22Rv1 (cell line): ENCODE measurements at regions not wholly inside any gene's neighbourhood (a gene's known extent, or its start where the extent isn't known, plus 50 kb on each side); places are given as distances from the start of the nearest gene placed in this dataset.

Experiments
- H3K27ac ChIP-seq: fragments of 450-650 bp; 2 replicates; pipeline ENCODE4 v1.5.1; 2017
- ZFX ChIP-seq: fragments of 450-650 bp; IDR thresholded peaks from 2 replicates; pipeline ENCODE4 v1.6.1; 2017; ENCODE audit warnings: antibody characterized with exemption, borderline replicate concordance
- TF ChIP-seq, protein P1 (sequence below): fragments of 450-650 bp; IDR thresholded peaks from 2 replicates; pipeline ENCODE4 v1.5.1; 2017; ENCODE audit warnings: mild to moderate bottlenecking

DNA sequence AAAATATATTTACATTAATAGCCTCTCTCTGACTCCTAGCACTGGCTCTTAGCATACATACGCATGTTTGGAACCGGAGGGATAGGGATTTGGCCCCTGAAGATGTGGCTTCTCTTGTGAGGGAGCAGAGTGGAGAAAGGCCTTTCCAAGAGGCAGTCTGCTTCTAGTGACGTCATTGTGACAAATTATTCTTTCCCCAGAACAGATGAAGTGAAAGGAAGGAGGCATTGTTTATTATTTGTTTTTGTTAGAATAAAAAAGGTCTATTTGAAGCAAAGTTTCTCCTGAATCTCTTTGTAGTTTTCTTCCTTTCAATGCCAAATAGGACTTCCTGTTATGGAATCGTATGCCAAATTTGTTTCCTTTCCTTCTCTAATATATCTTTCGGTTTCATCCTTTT lies 361.6 kb downstream of the ICE1 start:
- TF ChIP-seq, protein P1, sequence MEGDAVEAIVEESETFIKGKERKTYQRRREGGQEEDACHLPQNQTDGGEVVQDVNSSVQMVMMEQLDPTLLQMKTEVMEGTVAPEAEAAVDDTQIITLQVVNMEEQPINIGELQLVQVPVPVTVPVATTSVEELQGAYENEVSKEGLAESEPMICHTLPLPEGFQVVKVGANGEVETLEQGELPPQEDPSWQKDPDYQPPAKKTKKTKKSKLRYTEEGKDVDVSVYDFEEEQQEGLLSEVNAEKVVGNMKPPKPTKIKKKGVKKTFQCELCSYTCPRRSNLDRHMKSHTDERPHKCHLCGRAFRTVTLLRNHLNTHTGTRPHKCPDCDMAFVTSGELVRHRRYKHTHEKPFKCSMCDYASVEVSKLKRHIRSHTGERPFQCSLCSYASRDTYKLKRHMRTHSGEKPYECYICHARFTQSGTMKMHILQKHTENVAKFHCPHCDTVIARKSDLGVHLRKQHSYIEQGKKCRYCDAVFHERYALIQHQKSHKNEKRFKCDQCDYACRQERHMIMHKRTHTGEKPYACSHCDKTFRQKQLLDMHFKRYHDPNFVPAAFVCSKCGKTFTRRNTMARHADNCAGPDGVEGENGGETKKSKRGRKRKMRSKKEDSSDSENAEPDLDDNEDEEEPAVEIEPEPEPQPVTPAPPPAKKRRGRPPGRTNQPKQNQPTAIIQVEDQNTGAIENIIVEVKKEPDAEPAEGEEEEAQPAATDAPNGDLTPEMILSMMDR: no peak
- TF ChIP-seq ZFX: no peak
- H3K27ac ChIP-seq: no peak overlapping the region

DNA sequence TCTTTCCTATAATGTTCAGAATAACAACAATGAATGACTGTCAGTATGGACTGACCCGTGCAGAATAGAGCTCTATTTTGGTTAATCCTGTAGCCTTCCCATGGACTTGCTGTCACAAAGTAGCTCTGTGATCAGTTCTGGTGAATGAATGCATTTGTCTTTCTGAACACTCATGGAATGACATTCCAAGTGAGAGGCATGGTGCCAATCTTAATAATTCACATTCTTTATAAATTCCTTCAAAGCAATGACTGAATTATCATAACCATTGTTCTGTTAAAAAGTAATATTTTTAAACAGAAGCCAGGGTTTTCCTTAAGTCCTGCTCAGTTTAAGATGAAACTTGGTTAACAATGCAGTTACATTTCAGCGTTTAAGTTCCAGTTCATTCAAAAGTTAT lies 360.5 kb downstream of the ICE1 start:
- no peak overlapping the region for H3K27ac ChIP-seq
- TF ChIP-seq ZFX: no peak
- TF ChIP-seq, protein P1: no peak

DNA sequence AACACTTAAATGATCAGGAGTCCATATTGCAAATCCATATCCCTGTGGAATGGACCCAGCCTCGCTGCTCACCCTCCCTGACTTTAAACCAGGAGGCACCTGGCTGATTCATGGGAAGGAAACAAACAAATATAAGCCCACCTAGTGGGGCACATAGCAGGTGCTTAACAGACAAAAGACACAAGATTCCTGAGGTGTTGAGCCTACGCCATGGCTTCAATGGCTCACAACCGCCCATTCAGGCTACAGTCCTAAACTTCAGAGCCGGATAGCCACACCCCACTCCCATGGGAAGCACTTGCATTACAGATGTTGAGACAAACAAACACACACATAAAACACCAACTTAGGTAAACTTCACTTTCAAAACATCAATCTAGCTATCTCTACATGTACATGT lies 359.9 kb downstream of the ICE1 start:
- TF ChIP-seq, protein P1: no peak
- TF ChIP-seq ZFX: no peak
- H3K27ac ChIP-seq: no peak overlapping the region

DNA sequence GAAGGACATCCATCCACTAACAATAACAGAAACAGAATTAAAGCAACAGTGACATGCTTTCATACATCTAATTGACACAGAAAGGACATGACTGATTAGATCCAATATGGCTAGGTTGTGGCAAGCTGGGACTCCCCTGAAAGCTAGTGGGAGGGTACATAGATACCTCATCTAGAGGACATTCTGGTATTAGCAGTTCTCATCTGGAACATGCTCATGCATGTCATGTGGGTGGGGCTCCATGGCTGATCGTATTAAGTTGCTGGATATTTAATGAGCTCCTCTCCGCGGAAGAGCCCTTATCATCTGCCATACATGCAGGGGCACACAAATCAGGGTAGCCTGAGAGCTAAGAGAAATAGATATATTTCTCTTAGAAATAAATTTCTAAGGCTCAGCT lies 358.9 kb downstream of the ICE1 start:
- H3K27ac ChIP-seq: no peak overlapping the region
- no peak for TF ChIP-seq ZFX

DNA sequence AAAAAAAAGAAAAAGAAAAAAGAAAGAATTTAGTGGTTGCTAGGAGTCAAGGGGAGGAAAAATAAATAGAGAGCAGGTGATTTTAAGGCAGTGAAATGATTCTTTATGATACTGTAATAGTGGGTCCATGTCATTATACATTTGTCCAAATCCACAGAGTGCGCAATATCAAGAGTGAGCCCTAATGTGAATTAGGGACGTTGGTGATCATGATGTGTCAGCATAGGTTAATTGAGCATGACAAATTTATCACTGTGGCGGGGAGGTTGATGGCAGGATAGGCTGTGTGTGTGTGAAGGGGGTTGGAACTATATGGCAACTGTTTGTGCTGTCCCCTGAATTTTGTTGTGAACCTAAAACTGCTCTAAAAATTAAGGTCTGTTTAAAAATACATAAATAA lies 357.8 kb downstream of the ICE1 start:
- no peak overlapping the region for H3K27ac ChIP-seq
- TF ChIP-seq, protein P1: no peak
- no peak for TF ChIP-seq ZFX

DNA sequence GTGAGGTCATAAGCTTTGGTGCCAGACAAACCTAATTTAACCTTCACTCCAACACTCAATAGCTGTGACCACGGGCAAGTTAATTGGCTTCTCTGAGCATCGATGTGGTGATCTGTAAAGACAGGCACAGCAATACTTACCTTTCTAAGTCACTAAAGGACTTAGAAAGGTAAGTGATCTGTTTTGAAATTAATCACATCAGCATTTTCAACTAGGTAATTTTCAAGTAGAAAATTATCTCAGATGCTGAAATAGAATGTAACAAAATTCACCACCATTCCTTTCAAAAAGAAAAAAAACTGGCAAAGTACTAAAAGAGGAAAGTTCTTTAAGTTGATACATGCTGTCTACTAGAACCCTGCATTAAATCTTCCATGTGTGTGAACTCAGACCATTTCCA lies 354.5 kb downstream of the ICE1 start:
- no peak overlapping the region for H3K27ac ChIP-seq
- TF ChIP-seq, protein P1: no peak
- no peak for TF ChIP-seq ZFX

DNA sequence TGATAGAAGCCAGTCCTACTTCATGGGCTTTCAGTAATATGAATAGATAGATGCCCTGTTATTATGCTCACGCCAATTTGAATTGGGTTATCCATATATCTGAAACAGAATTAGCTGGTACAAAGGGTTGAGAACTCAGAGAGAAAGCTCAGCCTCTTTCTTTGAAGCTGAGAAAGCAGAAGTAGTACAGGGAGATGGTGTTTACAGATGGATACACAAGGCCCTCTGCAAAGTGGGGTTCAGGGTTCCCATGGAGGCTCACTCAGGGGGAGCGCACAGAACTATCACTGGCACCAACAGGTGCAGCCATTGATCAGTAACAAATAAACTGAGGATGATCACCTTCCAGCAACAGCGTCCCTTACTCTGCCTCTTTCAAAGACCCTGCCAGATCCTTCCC lies 349.7 kb downstream of the ICE1 start:
- H3K27ac ChIP-seq: no peak overlapping the region
- TF ChIP-seq ZFX: no peak
- TF ChIP-seq, protein P1: no peak

DNA sequence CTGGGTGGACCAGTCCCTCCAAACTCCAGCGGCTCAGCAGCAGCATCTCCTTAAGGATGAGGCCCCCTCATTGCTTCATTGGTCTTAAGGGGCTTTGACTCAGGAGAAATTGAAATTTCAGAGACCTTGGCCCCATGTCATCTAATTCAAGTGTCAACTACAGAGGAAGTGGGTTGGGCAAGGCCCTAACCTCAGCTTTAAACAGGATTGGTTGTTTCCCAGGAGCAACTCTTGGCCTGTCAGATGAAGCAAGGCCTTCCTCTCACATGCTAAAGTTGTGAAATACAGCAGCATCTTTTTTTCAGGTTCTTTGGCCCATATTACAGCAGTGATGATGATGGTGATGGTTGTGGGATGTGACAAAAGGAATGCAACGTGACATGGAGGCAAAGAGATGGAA lies 348.3 kb downstream of the ICE1 start:
- TF ChIP-seq, protein P1: no peak
- no peak for TF ChIP-seq ZFX
- H3K27ac ChIP-seq: no peak overlapping the region
